BE2C (cell line): ENCODE measurements at regions not wholly inside any gene's neighbourhood (a gene's known extent, or its start where the extent isn't known, plus 50 kb on each side); places are given as distances from the start of the nearest gene placed in this dataset.
A peak's percentile ranks its signal among the peaks of the same experiment; 100 is the strongest.

Source experiments
- DNase-seq: peaks from one replicate; pipeline ENCODE4 v3.0.0-alpha.2; 2020
- H3K27me3 ChIP-seq: fragments of 250-450 bp; sonication (Bioruptor Pico); 2 replicates; pipeline ENCODE4 v1.5.1; 2020; ENCODE audit warnings: mild to moderate bottlenecking
- H3K36me3 ChIP-seq: fragments of 250-450 bp; sonication (Bioruptor Pico); 2 replicates; pipeline ENCODE4 v1.5.1; 2020; ENCODE audit warnings: mild to moderate bottlenecking
- H3K4me1 ChIP-seq: fragments of 250-450 bp; sonication (Bioruptor Pico); 2 replicates; pipeline ENCODE4 v1.5.1; 2020
- H3K4me3 ChIP-seq: 2 replicates; pipeline ENCODE4 v1.5.1; 2011; ENCODE audit warnings: low read depth, low read length
- H3K9me3 ChIP-seq: fragments of 250-450 bp; sonication (Bioruptor Pico); 2 replicates; pipeline ENCODE4 v1.5.1; 2020
- TF ChIP-seq, protein P1 (sequence below): IDR thresholded peaks from 2 replicates; pipeline ENCODE4 v1.5.1; 2012; ENCODE audit warnings: mild to moderate bottlenecking, low read depth, low read length

DNA sequence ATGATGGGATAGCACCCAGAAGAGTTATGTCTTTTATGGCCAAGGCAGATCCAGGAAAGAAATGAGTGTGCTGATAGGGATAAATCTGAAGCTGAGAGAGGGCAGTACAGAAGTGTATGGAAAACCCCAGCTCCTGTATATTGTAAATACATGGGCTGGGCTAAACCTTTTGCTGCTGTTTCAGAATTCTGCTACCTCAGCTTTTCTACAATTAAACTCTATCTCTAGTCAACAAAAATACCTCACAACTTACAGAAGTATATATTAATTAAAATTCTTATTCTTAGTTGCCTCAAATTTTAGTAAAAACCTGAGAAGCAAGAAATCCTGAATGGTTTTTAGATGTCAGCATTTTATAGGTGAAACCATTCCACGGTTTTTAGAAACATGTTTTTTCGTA is 889.5 kb upstream of the NXPH2 start:
- TF ChIP-seq, protein P1, sequence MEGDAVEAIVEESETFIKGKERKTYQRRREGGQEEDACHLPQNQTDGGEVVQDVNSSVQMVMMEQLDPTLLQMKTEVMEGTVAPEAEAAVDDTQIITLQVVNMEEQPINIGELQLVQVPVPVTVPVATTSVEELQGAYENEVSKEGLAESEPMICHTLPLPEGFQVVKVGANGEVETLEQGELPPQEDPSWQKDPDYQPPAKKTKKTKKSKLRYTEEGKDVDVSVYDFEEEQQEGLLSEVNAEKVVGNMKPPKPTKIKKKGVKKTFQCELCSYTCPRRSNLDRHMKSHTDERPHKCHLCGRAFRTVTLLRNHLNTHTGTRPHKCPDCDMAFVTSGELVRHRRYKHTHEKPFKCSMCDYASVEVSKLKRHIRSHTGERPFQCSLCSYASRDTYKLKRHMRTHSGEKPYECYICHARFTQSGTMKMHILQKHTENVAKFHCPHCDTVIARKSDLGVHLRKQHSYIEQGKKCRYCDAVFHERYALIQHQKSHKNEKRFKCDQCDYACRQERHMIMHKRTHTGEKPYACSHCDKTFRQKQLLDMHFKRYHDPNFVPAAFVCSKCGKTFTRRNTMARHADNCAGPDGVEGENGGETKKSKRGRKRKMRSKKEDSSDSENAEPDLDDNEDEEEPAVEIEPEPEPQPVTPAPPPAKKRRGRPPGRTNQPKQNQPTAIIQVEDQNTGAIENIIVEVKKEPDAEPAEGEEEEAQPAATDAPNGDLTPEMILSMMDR = no peak
- no peaks in the 10 kb centered on the region for H3K9me3 ChIP-seq
- no peaks in the 10 kb centered on the region for H3K4me1 ChIP-seq
- no peaks in the 10 kb centered on the region for H3K27me3 ChIP-seq
- H3K4me3 ChIP-seq = no peak overlapping the region
- no peak for DNase-seq
- H3K36me3 ChIP-seq = no peaks in the 10 kb centered on the region

DNA sequence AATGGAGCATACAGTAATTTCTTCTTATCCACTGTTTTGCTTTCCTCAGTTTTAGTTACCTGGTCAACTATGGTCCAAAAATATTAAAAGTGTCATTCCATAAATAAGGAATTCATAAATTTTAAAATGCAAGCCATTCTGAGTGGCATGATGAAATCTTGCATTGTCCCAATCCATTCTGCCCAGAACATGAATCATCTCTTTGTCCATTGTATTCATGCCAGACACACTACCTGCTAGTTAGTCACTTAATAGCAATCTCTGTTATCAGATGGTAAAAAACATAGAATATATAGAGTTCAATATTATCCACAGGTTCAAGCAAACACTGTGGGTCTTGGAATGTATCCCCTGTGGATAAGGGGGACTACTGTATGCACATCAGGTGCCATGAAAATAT is 872.2 kb upstream of the NXPH2 start:
- Histone ChIP-seq H3K9me3 (no peaks in the 10 kb centered on the region), H3K4me1 (no peaks in the 10 kb centered on the region), H3K4me3 (no peak overlapping the region), H3K27me3 (no peaks in the 10 kb centered on the region), H3K36me3 (no peaks in the 10 kb centered on the region)
- no peak for DNase-seq
- TF ChIP-seq, protein P1 = no peak

DNA sequence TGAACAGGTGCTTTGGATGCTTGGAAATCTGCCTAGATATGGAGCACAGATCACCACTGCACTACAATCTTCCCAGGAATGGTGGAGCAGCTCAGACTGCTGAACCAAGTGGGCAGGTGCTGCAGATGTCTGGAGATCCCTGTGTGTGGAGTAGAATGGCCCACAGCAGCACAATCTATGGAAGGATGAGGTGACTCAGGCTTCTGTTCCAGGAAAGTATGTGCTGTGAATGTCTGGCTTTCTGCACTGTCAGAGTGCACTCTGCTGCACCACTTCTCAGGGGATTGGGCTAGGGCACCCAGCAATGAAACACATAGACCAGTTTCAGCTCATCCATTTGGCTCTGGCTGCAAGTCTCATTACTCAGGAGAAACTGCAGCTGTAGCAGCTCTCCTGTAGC is 865.4 kb upstream of the NXPH2 start:
- peak; percentile 2 for DNase-seq
- H3K36me3 ChIP-seq = no peaks in the 10 kb centered on the region
- no peak overlapping the region for H3K4me3 ChIP-seq
- no peaks in the 10 kb centered on the region for H3K27me3 ChIP-seq
- no peaks in the 10 kb centered on the region for H3K4me1 ChIP-seq
- no peaks in the 10 kb centered on the region for H3K9me3 ChIP-seq
- TF ChIP-seq, protein P1 = no peak

DNA sequence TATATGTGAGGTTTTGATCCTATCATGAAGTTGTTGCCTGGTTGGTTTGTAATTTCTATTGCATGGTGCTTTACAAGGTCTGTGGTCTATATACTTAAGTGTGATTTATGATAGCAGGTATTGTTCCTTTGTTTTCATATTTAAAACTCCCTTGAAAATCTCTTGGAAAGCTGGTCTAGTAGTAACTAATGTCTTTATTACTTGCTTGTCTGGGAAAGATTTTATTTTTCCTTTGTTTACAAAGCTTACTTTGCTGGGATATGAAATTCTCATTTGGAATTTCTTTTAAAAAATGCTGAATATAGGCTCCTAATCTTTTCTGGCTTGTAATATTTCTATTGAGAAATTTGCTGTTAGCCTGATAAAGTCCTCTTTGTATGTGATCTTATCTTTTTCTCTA is 862.9 kb upstream of the NXPH2 start:
- no peaks in the 10 kb centered on the region for H3K9me3 ChIP-seq
- no peaks in the 10 kb centered on the region for H3K4me1 ChIP-seq
- H3K36me3 ChIP-seq = no peaks in the 10 kb centered on the region
- TF ChIP-seq, protein P1 = no peak
- DNase-seq = no peak
- H3K4me3 ChIP-seq = no peak overlapping the region
- no peaks in the 10 kb centered on the region for H3K27me3 ChIP-seq

DNA sequence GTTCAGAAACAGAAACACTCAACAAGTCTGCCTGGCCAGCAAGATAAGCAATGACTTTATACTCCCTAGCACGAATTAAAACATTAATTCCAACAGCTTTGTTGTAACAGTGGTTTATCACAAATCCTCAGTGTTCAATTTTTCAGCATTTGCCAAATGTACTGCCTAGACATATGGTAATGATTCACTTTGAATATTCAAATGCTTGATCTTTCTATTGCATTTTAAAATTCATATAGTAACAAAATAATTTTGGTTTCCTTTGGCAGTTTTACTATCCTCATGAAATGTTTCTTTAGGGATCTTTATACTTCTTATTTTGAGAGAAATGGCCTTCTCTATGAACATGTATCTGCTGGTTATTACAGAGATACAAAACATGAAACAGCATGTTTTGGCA is 851.8 kb upstream of the NXPH2 start:
- H3K27me3 ChIP-seq = no peaks in the 10 kb centered on the region
- no peaks in the 10 kb centered on the region for H3K4me1 ChIP-seq
- no peaks in the 10 kb centered on the region for H3K9me3 ChIP-seq
- H3K4me3 ChIP-seq = no peak overlapping the region
- TF ChIP-seq, protein P1 = no peak
- H3K36me3 ChIP-seq = no peaks in the 10 kb centered on the region
- DNase-seq = no peak

DNA sequence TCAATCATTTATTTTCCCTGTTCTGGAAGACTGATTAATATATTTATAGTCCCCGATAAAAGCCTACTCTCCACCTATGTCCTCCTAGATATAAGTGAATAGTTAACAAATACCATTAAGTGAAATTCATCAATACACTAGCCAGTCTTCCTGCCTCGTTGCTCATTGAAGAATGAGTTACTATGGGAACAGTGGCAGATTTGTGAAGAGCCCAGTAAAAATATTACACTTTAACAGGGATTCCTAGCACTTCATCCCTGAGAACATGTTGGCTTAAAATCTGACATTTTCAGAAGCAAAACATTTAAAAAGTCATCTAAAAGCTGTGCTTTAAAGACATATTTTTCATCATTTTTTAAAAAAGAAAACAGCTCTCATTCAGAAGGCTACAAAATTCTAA is 848.7 kb upstream of the NXPH2 start:
- no peaks in the 10 kb centered on the region for H3K36me3 ChIP-seq
- H3K27me3 ChIP-seq = no peaks in the 10 kb centered on the region
- TF ChIP-seq, protein P1 = no peak
- no peaks in the 10 kb centered on the region for H3K4me1 ChIP-seq
- H3K4me3 ChIP-seq = no peak overlapping the region
- H3K9me3 ChIP-seq = no peaks in the 10 kb centered on the region
- no peak for DNase-seq
